ENCODE measurements at regions not wholly inside any gene's neighbourhood (a gene's known extent, or its start where the extent isn't known, plus 50 kb on each side); places are given as distances from the start of the nearest gene placed in this dataset.
"Not testable (repeated sequence)": the region's sequence is repeated elsewhere in the genome, so short reads cannot be mapped to it uniquely, and the experiment has no call there.

DNA sequence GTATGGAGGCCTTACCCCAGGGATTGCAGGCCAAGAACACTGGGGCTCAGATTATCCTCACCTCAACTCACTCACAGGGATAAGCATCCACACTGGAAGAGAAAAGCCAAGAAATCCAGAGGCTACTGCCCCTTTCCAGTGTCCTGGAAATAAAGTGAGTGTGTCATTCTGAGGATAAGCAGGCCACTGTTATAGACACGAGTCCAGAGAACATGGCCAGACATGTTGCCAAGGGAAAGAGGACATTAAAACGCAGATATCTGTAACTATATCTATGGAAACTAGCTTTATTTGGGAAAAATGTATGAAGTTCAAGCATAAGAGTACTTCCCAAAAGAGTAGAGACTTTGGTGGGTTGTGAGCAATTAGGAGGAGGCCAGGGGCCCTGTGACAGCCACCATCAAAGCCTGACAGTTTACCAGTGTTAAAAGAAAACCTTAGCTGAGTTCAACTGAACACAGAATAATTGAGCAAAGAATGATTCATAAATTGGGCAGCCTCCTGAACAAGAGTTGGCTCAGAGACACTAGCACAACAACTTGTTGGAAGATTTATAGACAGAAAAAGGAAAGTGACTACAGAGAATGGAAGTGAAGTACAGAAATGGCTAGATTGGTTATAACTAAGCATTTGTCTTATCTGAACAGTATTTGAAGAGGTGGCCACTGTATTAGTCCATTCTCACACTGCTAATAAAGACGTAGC, 1222.2 kb downstream of the STIM2 start:
- DNase-seq (ENCODE audit: low spot score): no peak

DNA sequence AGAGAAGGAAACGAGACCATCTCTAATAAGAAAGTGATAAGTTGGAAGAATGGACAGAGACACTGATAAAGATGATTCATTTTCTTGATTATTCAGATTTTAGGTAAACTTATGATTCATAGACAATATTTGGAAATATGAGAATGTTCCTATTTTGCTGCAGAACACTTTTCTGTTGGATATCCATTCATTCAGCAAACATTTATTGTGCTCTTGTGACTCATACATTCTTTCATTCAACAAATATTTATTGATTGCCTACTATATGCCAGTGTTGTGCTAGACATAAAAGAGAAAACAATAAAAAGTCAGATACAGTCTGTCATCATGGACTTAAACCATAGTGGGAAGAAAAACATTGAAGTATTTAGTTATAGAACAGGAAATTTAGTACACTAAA, 1232.0 kb downstream of the STIM2 start:
- DNase-seq (ENCODE audit: low spot score): no peak

- DNase-seq (ENCODE audit: low spot score): no peak
Observed at GRCh38 chr4:28093071-28093470, 1232.4 kb downstream of the STIM2 start.

DNA sequence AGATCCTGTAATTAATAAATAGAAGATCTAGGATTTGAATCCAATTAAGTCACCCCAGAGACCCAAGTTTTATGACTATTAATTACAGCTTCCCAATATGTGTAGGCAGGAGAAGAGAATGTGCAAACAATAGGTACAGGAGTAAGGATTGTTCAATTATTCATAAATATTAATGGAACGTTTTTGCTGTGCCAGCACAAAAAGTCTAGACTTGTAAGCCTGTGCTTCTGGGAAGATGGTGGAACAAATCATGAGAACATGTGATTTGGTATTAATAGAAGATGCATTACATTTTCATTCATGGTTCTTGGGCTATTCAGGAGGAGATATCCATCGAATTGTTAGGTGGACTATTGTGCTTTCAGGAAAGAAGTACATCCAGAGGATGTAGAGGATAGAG, 1240.9 kb downstream of the STIM2 start:
- no peak for DNase-seq (ENCODE audit: low spot score)

- no peak for DNase-seq (ENCODE audit: low spot score)
Observed at GRCh38 chr4:28105271-28105859, 1244.7 kb downstream of the STIM2 start.

DNA sequence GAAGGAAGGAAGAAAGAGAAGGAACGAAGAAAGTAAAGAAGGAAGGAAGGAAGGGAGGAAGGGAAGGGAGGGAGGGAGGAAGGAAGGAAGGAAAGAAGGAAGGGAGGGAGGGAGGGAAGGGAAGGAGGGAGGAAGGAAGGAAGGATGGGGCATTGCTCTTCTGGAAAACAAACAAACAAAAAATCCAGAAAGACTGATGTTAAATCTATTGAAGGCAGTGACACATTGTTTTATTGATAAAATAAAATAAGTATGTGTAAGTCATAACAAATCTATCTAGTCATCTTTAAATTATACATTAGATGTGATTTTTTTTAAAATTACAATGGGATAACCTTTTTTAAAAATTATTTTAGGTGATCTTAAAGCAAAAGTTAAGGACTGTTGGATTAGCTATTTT, 1245.5 kb downstream of the STIM2 start:
- no peak for DNase-seq (ENCODE audit: low spot score)

- DNase-seq (ENCODE audit: low spot score): no peak
Observed at GRCh38 chr4:28109801-28110200, 1249.2 kb downstream of the STIM2 start.

- DNase-seq (ENCODE audit: low spot score): not testable (repeated sequence)
Observed at GRCh38 chr4:28112691-28113335, 1252.2 kb downstream of the STIM2 start.

DNA sequence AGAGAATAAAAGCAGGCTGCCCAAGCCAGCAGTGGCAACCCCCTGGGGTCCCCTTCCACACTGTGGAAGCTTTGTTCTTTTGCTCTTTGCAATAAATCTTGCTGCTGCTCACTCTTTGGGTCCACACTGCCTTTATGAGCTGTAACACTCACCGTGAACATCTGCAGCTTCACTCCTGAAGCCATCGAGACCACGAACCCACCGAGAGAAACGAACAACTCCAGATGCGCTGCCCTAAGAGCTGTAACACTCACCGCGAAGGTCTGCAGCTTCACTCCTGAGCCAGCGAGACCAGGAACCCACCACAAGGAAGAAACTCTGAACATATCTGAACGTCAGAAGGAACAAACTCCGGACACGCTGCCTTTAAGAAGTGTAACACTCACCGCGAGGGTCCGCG, 1252.9 kb downstream of the STIM2 start:
- DNase-seq (ENCODE audit: low spot score): not testable (repeated sequence)

- not testable (repeated sequence) for DNase-seq (ENCODE audit: low spot score)
Observed at GRCh38 chr4:28116526-28117083, 1256.0 kb downstream of the STIM2 start.

DNA sequence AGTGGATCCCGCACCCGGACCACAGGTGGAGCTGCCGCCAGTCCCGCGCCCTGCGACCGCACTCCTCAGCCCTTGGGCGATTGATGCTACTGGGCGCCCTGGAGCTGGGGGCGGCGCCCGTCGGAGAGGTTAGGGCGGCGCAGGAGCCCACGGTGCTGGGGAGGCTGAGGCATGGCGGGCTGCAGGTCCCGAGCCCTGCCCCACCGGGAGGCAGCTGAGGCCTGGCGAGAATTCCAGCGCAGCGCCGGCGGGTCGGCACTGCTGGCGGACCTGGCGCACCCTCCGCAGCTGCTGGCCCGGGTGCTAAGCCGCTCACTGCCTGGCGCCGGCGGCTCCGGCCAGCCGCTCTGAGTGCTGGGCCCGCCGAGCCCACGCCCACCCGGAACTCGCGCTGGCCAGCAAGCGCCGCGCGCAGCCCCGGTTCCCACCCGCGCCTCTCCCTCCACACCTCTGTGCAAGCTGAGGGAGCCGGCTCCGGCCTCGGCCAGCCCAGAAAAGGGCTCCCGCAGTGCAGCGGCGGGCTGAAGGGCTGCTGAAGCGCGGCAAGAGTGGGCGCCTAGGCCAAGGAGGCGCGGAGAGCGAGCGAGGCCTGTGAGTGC, 1256.5 kb downstream of the STIM2 start:
- DNase-seq (ENCODE audit: low spot score): no peak

DNA sequence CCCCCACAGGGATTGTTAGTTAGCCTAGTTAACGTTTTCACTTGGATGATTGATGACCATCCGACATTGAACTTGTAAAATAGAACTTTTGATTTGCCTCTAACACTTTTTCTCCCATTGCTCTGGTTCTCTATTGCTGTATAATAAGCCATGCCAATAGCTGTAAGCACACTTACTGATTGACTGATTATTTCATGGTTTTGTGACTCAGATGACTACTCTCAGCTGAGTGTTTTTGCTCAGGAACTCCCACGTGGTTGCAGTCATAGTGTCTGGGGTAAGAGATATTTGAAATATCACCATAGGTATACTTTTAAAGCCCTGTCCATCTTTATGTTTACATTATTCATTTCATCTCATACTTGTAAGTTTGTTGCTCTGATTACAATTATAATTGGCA, 1285.5 kb downstream of the STIM2 start:
- DNase-seq (ENCODE audit: low spot score): no peak

GRCh38 chr4:28148221-28148620, 1287.6 kb downstream of the STIM2 start:
- DNase-seq (ENCODE audit: low spot score): no peak

DNA sequence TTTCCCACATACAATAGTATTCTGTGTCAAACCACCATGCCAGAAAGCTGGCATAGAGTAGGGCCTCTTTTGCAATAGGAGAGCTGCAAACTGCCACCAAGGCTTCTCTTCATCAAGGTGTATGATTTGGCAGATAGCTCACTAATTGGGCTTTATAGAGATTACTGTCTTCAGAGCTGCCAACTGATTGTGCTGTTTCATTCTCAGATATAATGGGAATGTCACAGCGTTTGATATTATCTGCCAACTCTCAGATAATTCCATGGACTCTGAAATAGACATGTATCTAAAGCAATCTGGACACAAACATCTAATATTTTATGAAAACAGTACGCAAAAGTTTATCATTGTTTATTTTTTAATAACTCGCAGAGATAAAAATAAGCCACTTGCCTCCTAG, 1289.1 kb downstream of the STIM2 start:
- DNase-seq (ENCODE audit: low spot score): no peak

DNA sequence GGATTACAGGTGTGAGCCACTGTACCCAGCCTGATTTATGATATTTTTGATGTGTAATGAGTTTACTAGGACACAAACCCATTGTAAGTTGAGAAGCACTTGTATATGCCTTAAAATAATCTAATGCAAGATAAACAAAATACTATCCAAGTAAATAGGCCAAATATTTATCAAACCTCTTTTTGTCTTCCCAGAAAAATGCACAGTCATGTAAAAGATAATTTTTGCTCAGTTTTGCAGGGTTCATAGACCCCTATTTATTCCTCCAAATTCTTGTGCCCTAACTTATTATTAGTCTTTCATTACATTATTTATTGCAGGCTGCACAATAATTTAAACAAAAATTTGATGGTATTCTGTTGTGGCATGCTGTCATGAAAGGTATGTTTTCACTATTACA, 1290.7 kb downstream of the STIM2 start:
- DNase-seq (ENCODE audit: low spot score): no peak

DNA sequence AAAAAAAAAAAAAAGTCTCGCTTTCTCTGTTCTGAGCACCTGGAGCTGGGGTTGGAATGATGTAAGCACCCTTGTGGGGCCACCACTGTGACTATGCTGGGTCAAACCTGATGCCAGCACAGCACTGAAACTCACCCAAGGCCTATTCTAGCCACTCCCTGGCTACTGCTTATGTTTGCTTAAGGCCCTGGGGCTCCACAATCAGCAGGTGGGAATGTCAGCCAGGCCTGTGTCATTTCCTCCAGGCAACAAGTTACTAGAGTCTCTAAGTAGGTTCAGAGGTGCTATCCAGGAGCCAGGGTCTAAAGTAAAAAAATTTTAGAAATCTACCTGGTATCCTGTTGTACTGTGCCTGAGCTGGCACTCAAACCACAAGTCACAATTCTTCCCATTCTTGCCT, 1306.8 kb downstream of the STIM2 start:
- DNase-seq (ENCODE audit: low spot score): no peak

- no peak for DNase-seq (ENCODE audit: low spot score)
Observed at GRCh38 chr4:28176942-28177341, 1316.3 kb downstream of the STIM2 start.

- no peak for DNase-seq (ENCODE audit: low spot score)
Observed at GRCh38 chr4:28177641-28178040, 1317.0 kb downstream of the STIM2 start.

DNA sequence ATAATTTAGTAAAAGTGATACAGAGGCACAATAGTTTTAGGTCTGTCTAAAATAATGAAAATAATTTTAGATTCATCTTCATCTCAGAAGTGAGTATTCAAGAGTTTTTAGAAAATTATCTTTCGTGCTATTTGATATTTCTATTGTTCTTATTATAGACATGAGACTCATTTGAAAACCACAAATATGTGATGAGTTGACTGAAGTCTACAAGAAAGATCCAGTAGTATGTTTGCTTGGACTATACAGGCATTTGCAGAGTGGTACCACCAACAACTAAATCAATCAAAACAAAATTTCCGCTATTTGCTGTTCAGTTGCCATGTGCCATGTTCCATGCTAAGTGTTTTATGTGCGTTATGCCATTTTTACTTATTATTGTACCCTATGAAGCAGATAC, 1318.5 kb downstream of the STIM2 start:
- DNase-seq (ENCODE audit: low spot score): no peak

DNA sequence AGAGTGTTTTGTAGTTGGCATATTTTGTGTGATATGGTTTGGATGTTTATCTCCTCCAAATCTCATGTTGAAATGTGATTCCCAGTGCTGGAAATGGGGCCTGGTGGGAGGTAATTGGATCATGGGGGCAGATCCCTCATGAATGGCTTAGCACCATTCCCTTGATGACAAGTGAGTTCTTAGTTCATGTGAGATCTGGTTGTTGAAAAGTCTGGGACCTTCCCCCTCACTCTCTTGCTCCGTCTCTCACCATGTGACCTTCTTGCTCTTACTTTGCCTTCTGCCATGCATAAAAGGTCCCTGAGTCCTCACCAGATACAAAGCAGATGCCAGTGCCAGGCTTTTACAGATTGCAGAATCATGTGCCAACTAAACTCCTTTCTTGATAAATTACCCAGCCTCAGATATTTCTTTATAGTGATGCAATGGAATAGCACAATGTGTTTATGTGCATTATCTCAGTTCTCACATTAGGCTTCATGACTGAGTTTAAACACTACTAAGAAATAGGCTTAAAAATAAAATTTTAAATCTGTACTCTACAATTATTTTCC, 1348.8 kb downstream of the STIM2 start:
- DNase-seq (ENCODE audit: low spot score): no peak

- no peak for DNase-seq (ENCODE audit: low spot score)
Observed at GRCh38 chr4:28211676-28212470, 1351.2 kb downstream of the STIM2 start.

DNA sequence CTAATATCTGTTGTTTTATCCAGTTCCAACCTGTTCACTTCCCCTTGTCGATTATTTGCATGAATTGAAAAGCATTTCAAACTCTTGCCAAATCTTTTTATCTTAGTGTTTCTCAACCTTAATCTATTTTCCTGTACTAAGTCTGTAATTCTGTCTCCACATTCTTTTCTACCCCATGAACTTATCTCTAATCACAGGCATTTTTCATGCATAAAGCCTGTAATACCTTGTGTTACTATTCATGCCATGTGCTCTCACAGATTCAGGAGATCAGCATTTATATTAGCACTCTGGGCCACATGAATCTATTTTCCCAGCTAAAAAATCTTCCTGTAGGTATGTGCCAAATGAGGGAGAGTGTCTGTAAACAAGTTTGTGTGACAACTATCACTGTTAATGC, 1360.9 kb downstream of the STIM2 start:
- no peak for DNase-seq (ENCODE audit: low spot score)
